ENCODE measurements at regions not wholly inside any gene's neighbourhood (a gene's known extent, or its start where the extent isn't known, plus 50 kb on each side); places are given as distances from the start of the nearest gene placed in this dataset.

DNA sequence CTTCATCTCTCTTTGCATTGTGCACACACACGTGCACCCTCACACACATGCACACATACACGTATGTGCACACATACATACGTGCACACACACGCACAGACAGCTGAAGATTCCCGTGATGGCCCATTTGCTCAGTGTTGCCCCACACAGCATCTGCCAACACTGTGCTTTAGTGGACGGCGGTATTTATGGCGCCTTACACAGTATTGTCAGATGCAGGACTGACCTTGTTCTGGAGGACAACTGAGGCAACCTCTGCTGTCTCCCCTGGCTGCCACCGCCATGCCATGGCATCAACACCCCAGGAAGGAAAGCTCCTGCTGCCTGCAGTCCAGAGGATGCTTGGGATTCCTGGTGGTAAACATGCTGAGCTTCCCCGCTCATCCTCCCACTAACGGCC, 316.4 kb downstream of the TEX29 start:
- TF ChIP-seq, protein P1, sequence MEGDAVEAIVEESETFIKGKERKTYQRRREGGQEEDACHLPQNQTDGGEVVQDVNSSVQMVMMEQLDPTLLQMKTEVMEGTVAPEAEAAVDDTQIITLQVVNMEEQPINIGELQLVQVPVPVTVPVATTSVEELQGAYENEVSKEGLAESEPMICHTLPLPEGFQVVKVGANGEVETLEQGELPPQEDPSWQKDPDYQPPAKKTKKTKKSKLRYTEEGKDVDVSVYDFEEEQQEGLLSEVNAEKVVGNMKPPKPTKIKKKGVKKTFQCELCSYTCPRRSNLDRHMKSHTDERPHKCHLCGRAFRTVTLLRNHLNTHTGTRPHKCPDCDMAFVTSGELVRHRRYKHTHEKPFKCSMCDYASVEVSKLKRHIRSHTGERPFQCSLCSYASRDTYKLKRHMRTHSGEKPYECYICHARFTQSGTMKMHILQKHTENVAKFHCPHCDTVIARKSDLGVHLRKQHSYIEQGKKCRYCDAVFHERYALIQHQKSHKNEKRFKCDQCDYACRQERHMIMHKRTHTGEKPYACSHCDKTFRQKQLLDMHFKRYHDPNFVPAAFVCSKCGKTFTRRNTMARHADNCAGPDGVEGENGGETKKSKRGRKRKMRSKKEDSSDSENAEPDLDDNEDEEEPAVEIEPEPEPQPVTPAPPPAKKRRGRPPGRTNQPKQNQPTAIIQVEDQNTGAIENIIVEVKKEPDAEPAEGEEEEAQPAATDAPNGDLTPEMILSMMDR (IDR thresholded peaks at IDR 0.05) = no peak
- no peak for TF ChIP-seq ZFX (IDR thresholded peaks at IDR 0.05; ENCODE audit: borderline replicate concordance)
